HG02884 (cell line): ENCODE measurements at regions not wholly inside any gene's neighbourhood (a gene's known extent, or its start where the extent isn't known, plus 50 kb on each side); places are given as distances from the start of the nearest gene placed in this dataset.
"Not testable (repeated sequence)": the region's sequence is repeated elsewhere in the genome, so short reads cannot be mapped to it uniquely, and the experiment has no call there.

Experiments
- ATAC-seq: cut with Tn5 transposase; IDR thresholded peaks from one replicate; pipeline ENCODE4 v1.9.1; 2021; ENCODE audit warnings: mild to moderate bottlenecking, moderate library complexity; ENCODE audit not compliant: unreplicated experiment

GRCh38 chr3:109648027-109648426 lies 310.7 kb upstream of the DPPA4 start:
- no peak for ATAC-seq

- ATAC-seq, result no peak
These were observed 318.9 kb upstream of the DPPA4 start for GRCh38 chr3:109656225-109656624.

- no peak for ATAC-seq
These were observed 341.3 kb upstream of the DPPA4 start for GRCh38 chr3:109678600-109678999.

GRCh38 chr3:109679664-109680063 lies 342.3 kb upstream of the DPPA4 start:
- no peak for ATAC-seq

- no peak for ATAC-seq
These were observed 346.4 kb upstream of the DPPA4 start for GRCh38 chr3:109683746-109684145.

GRCh38 chr3:109685084-109686079 lies 348.0 kb upstream of the DPPA4 start:
- no peak for ATAC-seq

GRCh38 chr3:109687626-109688025 lies 350.3 kb upstream of the DPPA4 start:
- ATAC-seq, result no peak

GRCh38 chr3:109696932-109697331 lies 359.6 kb upstream of the DPPA4 start:
- ATAC-seq, result no peak

- peak; percentile 71 for ATAC-seq
These were observed 364.9 kb upstream of the DPPA4 start for GRCh38 chr3:109702252-109702651.

GRCh38 chr3:109702976-109703375 lies 365.6 kb upstream of the DPPA4 start:
- no peak for ATAC-seq

- not testable (repeated sequence) for ATAC-seq
These were observed 367.8 kb upstream of the DPPA4 start for GRCh38 chr3:109705133-109705532.

GRCh38 chr3:109707617-109708016 lies 370.3 kb upstream of the DPPA4 start:
- no peak for ATAC-seq

GRCh38 chr3:109713288-109713687 lies 375.9 kb upstream of the DPPA4 start:
- ATAC-seq, result no peak

GRCh38 chr3:109715707-109716106 lies 378.4 kb upstream of the DPPA4 start:
- no peak for ATAC-seq

GRCh38 chr3:109718850-109719249 lies 381.5 kb upstream of the DPPA4 start:
- no peak for ATAC-seq

GRCh38 chr3:109728861-109729494 lies 391.6 kb upstream of the DPPA4 start:
- ATAC-seq, result no peak

GRCh38 chr3:109731639-109732473 lies 394.5 kb upstream of the DPPA4 start:
- peak; percentile 97 for ATAC-seq

- no peak for ATAC-seq
These were observed 406.6 kb upstream of the DPPA4 start for GRCh38 chr3:109743981-109744380.

- no peak for ATAC-seq
These were observed 435.2 kb upstream of the DPPA4 start for GRCh38 chr3:109772520-109772919.

- ATAC-seq, result no peak
These were observed 436.8 kb upstream of the DPPA4 start for GRCh38 chr3:109774108-109774507.

- ATAC-seq, result no peak
These were observed 446.9 kb upstream of the DPPA4 start for GRCh38 chr3:109784285-109784684.
